K562 (cell line): ENCODE measurements at regions not wholly inside any gene's neighbourhood (a gene's known extent, or its start where the extent isn't known, plus 50 kb on each side); places are given as distances from the start of the nearest gene placed in this dataset.

Experiments
- ADNP ChIP-seq: fragments of 200-800 bp; sonication (Bioruptor generic); IDR thresholded peaks from 2 replicates; pipeline ENCODE4 v1.6.1; 2016; ENCODE audit warnings: missing genetic modification characterization, missing compliant biosample characterization
- CBFA2T2 ChIP-seq: fragments of 450-650 bp; conservative IDR thresholded peaks from 2 replicates; pipeline ENCODE4 v1.6.1; 2017; ENCODE audit warnings: mild to moderate bottlenecking
- ETS2 ChIP-seq: IDR thresholded peaks from 2 replicates; pipeline ENCODE4 v1.6.1; 2016; ENCODE audit warnings: borderline replicate concordance, missing genetic modification characterization, mild to moderate bottlenecking, moderate library complexity, missing compliant biosample characterization; ENCODE audit not compliant: poor library complexity, severe bottlenecking
- HIVEP1 ChIP-seq: fragments of 250-450 bp; sonication (Bioruptor Pico); IDR thresholded peaks from 2 replicates; pipeline ENCODE4 v1.4.0; 2020; ENCODE audit warnings: mild to moderate bottlenecking
- HSF4 ChIP-seq: fragments of 250-450 bp; sonication (Bioruptor Pico); IDR thresholded peaks from 2 replicates; pipeline ENCODE4 v2.1.2; 2022; ENCODE audit warnings: mild to moderate bottlenecking, moderate library complexity, borderline replicate concordance
- LEF1 ChIP-seq: fragments of 450-650 bp; IDR thresholded peaks from 2 replicates; pipeline ENCODE4 v1.6.1; 2016; ENCODE audit warnings: mild to moderate bottlenecking
- MTF1 ChIP-seq: fragments of 250-450 bp; sonication (Bioruptor Pico); IDR thresholded peaks from 2 replicates; pipeline ENCODE4 v1.9.0; 2021; ENCODE audit warnings: moderate library complexity, mild to moderate bottlenecking, inconsistent platforms, borderline replicate concordance
- NEUROD1 ChIP-seq: fragments of 150-350 bp; IDR thresholded peaks from 2 replicates; pipeline ENCODE4 v1.6.1; 2014; ENCODE audit warnings: borderline replicate concordance, low read length, low read depth; ENCODE audit not compliant: partially characterized antibody
- SIX5 ChIP-seq, 2 experiments: IDR thresholded peaks; 2 replicates each; pipeline ENCODE4 v1.6.1; 2011; ENCODE audit warnings: low read length in 2 of 2, borderline replicate concordance in 1 of 2, low read depth in 1 of 2, mild to moderate bottlenecking in 1 of 2, moderate library complexity in 1 of 2; ENCODE audit not compliant: insufficient read depth in 1 of 2
- SNIP1 ChIP-seq: fragments of 450-650 bp; IDR thresholded peaks from 2 replicates; pipeline ENCODE4 v1.7.1; 2017; ENCODE audit warnings: low read depth, mild to moderate bottlenecking
- TAL1 ChIP-seq: fragments of 450-650 bp; IDR thresholded peaks from 2 replicates; pipeline ENCODE4 v1.6.1; 2016; ENCODE audit warnings: mild to moderate bottlenecking
- TFAM ChIP-seq: fragments of 250-450 bp; sonication (Bioruptor Pico); conservative IDR thresholded peaks from 2 replicates; pipeline ENCODE4 v1.5.0; 2021; ENCODE audit warnings: mild to moderate bottlenecking, moderate library complexity
- U2AF2 ChIP-seq: fragments of 200-400 bp; formaldehyde crosslinking; optimal IDR thresholded peaks from 2 replicates; pipeline ENCODE3; 2017; ENCODE audit warnings: low read depth, mild to moderate bottlenecking, low read length
- USF2 ChIP-seq: sonication (generic); formaldehyde crosslinking; IDR thresholded peaks from 2 replicates; pipeline ENCODE4 v1.5.0; 2020; ENCODE audit warnings: missing genetic modification reagents
- YY1 ChIP-seq, 3 experiments: IDR thresholded peaks; 2 replicates each; pipeline ENCODE4 v1.6.1; 2011; ENCODE audit warnings: low read length in 2 of 3, mild to moderate bottlenecking in 2 of 3, moderate library complexity in 2 of 3, borderline replicate concordance in 1 of 3, control low read depth in 1 of 3, low read depth in 1 of 3; ENCODE audit not compliant: insufficient read depth in 3 of 3, insufficient replicate concordance in 2 of 3, control insufficient read depth in 1 of 3, insufficient read length in 1 of 3; ENCODE audit errors: extremely low read depth in 1 of 3
- ZFP1 ChIP-seq: fragments of 450-650 bp; formaldehyde crosslinking; IDR thresholded peaks from 2 replicates; pipeline ENCODE4 v1.4.0; 2020; ENCODE audit warnings: mild to moderate bottlenecking, mixed read lengths
- ZNF143 ChIP-seq: sonication (generic); formaldehyde crosslinking; IDR thresholded peaks from 2 replicates; pipeline ENCODE4 v1.9.0; 2022; ENCODE audit warnings: mild to moderate bottlenecking, missing genetic modification reagents
- ZNF197 ChIP-seq: fragments of 200-800 bp; sonication (Bioruptor generic); IDR thresholded peaks from 2 replicates; pipeline ENCODE4 v1.6.1; 2016; ENCODE audit warnings: low read depth, missing genetic modification characterization, missing compliant biosample characterization
- ZNF24 ChIP-seq: fragments of 450-650 bp; IDR thresholded peaks from 2 replicates; pipeline ENCODE4 v1.6.1; 2016
- ZNF316 ChIP-seq: fragments of 450-650 bp; IDR thresholded peaks from 2 replicates; pipeline ENCODE4 v1.6.1; 2016
- ZNF408 ChIP-seq: fragments of 250-450 bp; sonication (Bioruptor Pico); IDR thresholded peaks from 2 replicates; pipeline ENCODE4 v1.4.0; 2020; ENCODE audit warnings: low read depth, mild to moderate bottlenecking, moderate library complexity
- ZNF41 ChIP-seq: fragments of 250-450 bp; sonication (Bioruptor Pico); conservative IDR thresholded peaks from 2 replicates; pipeline ENCODE4 v1.4.0; 2020; ENCODE audit warnings: mild to moderate bottlenecking
- ZNF57 ChIP-seq: fragments of 450-650 bp; formaldehyde crosslinking; IDR thresholded peaks from 2 replicates; pipeline ENCODE4 v1.4.0; 2020; ENCODE audit warnings: mild to moderate bottlenecking, moderate library complexity
- TF ChIP-seq, protein P1 (sequence below): fragments of 450-650 bp; IDR thresholded peaks from 2 replicates; pipeline ENCODE4 v1.6.1; 2016; ENCODE audit warnings: antibody characterized with exemption
- TF ChIP-seq, protein P2 (sequence below): fragments of 450-650 bp; formaldehyde crosslinking; IDR thresholded peaks from 2 replicates; pipeline ENCODE4 v1.4.0; 2020; ENCODE audit warnings: mild to moderate bottlenecking, mixed read lengths
- TF ChIP-seq, protein P3 (sequence below): sonication (generic); formaldehyde crosslinking; IDR thresholded peaks from 2 replicates; pipeline ENCODE4 v1.9.0; 2022; ENCODE audit warnings: mild to moderate bottlenecking, missing genetic modification reagents

DNA sequence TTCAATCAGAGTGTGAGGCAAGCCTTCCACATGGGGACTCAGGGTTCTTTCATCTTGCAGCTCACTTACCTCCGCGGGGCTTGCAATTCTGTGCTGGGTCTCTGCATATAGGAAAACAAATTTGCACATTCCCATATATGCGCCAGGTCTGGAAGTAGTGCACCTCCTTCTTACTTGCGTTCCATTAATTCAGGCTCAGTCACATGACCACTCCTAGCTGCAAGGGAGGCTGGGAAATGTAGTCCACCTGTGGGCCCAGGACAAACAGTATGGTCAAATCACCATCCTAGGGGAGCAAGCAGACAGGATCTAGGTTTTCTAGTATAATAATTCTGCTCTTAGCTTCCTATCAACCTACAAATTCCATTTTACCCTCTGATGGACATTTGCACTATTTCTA lies 160.4 kb downstream of the AACS start (continued):
- TF ChIP-seq ZNF57 (CRISPR knock-in tag) (no peak), CBFA2T2 (peak; percentile 17; the same call in 1 of the 2 replicates), YY1 (IDR thresholded peaks at IDR 0.05; ENCODE audit: borderline replicate concordance in 1 of 3, control insufficient read depth in 1 of 3, extremely low read depth in 1 of 3, insufficient read depth in 3 of 3, insufficient read length in 1 of 3, insufficient replicate concordance in 2 of 3, low read depth in 1 of 3, low read length in 2 of 3) (no peak), SIX5 (IDR thresholded peaks at IDR 0.05; ENCODE audit: borderline replicate concordance in 1 of 2, insufficient read depth in 1 of 2, low read depth in 1 of 2, low read length in 2 of 2) (peak; percentile 61 to 63; a peak in 3 of 4 replicates), ZNF197 (no peak), TAL1 (no peak), ZNF408 (CRISPR knock-in tag) (no peak), TFAM (no peak), ETS2 (tag) (no peak), MTF1 (CRISPR knock-in tag) (no peak), HIVEP1 (CRISPR knock-in tag) (no peak), SNIP1 (no peak), HSF4 (no peak), ZNF24 (peak; percentile 81), ADNP (tag) (no peak), NEUROD1 (no peak), ZNF41 (no peak), USF2 (CRISPR knock-in tag) (peak; percentile 93), LEF1 (no peak), U2AF2 (no peak), ZFP1 (CRISPR knock-in tag) (no peak), ZNF143 (CRISPR knock-in tag) (peak; percentile 73), ZNF316 (no peak)
- TF ChIP-seq, protein P1, sequence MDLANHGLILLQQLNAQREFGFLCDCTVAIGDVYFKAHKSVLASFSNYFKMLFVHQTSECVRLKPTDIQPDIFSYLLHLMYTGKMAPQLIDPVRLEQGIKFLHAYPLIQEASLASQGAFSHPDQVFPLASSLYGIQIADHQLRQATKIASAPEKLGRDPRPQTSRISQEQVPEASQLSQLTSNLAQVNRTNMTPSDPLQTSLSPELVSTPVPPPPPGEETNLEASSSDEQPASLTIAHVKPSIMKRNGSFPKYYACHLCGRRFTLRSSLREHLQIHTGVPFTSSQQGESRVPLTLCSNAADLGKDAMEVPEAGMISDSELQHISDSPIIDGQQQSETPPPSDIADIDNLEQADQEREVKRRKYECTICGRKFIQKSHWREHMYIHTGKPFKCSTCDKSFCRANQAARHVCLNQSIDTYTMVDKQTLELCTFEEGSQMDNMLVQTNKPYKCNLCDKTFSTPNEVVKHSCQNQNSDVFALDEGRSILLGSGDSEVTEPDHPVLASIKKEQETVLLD: no peak
- TF ChIP-seq, protein P2, sequence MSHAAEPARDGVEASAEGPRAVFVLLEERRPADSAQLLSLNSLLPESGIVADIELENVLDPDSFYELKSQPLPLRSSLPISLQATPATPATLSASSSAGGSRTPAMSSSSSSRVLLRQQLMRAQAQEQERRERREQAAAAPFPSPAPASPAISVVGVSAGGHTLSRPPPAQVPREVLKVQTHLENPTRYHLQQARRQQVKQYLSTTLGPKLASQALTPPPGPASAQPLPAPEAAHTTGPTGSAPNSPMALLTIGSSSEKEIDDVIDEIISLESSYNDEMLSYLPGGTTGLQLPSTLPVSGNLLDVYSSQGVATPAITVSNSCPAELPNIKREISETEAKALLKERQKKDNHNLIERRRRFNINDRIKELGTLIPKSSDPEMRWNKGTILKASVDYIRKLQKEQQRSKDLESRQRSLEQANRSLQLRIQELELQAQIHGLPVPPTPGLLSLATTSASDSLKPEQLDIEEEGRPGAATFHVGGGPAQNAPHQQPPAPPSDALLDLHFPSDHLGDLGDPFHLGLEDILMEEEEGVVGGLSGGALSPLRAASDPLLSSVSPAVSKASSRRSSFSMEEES (CRISPR knock-in tag): peak; percentile 79
- TF ChIP-seq, protein P3, sequence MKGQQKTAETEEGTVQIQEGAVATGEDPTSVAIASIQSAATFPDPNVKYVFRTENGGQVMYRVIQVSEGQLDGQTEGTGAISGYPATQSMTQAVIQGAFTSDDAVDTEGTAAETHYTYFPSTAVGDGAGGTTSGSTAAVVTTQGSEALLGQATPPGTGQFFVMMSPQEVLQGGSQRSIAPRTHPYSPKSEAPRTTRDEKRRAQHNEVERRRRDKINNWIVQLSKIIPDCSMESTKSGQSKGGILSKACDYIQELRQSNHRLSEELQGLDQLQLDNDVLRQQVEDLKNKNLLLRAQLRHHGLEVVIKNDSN (CRISPR knock-in tag): peak; percentile 84
